HepG2 (cell line): ENCODE measurements at regions not wholly inside any gene's neighbourhood (a gene's known extent, or its start where the extent isn't known, plus 50 kb on each side); places are given as distances from the start of the nearest gene placed in this dataset.

Source experiments
- ATAC-seq: fragments of 200-7000 bp; cut with Tn5 transposase; 3 replicates; pipeline ENCODE4 v1.9.1; 2020; ENCODE audit warnings: mild to moderate bottlenecking, moderate library complexity
- BruUV-seq: library from RNA; stranded (reverse); fragments of 400-500 nt; replicated peaks from 2 replicates; lab custom pipeline; 2021; lab: Mats Ljungman, UMichigan
- CTCF ChIA-PET: fragments of 300-600 bp; formaldehyde crosslinking; extraction: SDS; loops from one replicate; lab custom pipeline; 2021; ENCODE audit warnings: low total read pairs, inconsistent platforms, low intra/inter-chr PET ratio; lab: Yijun Ruan, JAX
- POLR2A ChIA-PET: fragments of 350-600 bp; sonication (Branson Sonifier 250); formaldehyde crosslinking; loops from one replicate; lab custom pipeline; 2020; ENCODE audit warnings: antibody characterized with exemption, inconsistent platforms; lab: Yijun Ruan, JAX
- DNase-seq: peaks from one replicate; pipeline ENCODE4 v3.0.0-alpha.2; 2015; ENCODE audit warnings: low spot score
- FAIRE-seq: peaks from 3 replicates; lab custom pipeline; 2011; peaks lifted over from hg19 to GRCh38; lab: Jason Lieb, UNC
- H2AFZ ChIP-seq: one replicate; pipeline ENCODE4 v1.6.1; 2011; ENCODE audit warnings: low read length, inconsistent platforms
- H3K27ac ChIP-seq: fragments of 300-600 bp; 3 replicates; pipeline ENCODE4 v1.8.0; 2011; ENCODE audit warnings: mixed run types, mild to moderate bottlenecking, mixed read lengths, low read length, inconsistent platforms; ENCODE audit not compliant: insufficient read depth; ENCODE audit errors: extremely low read length
- H3K27me3 ChIP-seq, 2 experiments: fragments of 200-600 bp in 1 of 2; 2 replicates in 1 of 2; 3 replicates in 1 of 2; pipeline versions ENCODE4 v1.6.0 to v1.8.0; 2011; ENCODE audit warnings: low read length in 2 of 2, mild to moderate bottlenecking in 2 of 2, moderate library complexity in 2 of 2, inconsistent platforms in 1 of 2; ENCODE audit not compliant: insufficient read depth in 2 of 2, control insufficient read depth in 1 of 2
- H3K36me3 ChIP-seq, 2 experiments: fragments of 200-600 bp in 1 of 2; replicated peaks in 1 of 2; 2 replicates in 1 of 2; 3 replicates in 1 of 2; pipeline versions ENCODE4 v1.5.1 to v1.8.0; 2011; ENCODE audit warnings: low read length in 2 of 2, inconsistent platforms in 1 of 2; ENCODE audit not compliant: insufficient read depth in 2 of 2, control insufficient read depth in 1 of 2
- H3K4me1 ChIP-seq: 2 replicates; pipeline ENCODE4 v1.5.1; 2012; ENCODE audit warnings: low read length, inconsistent platforms; ENCODE audit not compliant: insufficient read depth
- H3K4me2 ChIP-seq: 2 replicates; pipeline ENCODE4 v1.6.0; 2011; ENCODE audit warnings: low read depth, low read length, inconsistent platforms
- H3K4me3 ChIP-seq, 3 experiments: fragments of 200-600 bp in 1 of 3; sonication (generic), shearing (Covaris generic) in 1 of 3; replicated peaks in 1 of 3; 2 replicates each; pipeline ENCODE4 v1.5.1; 2011 to 2016; ENCODE audit warnings: low read length in 3 of 3, inconsistent platforms in 2 of 3, low read depth in 2 of 3, mild to moderate bottlenecking in 2 of 3, control low read depth in 1 of 3, mixed read lengths in 1 of 3; ENCODE audit not compliant: insufficient read depth in 1 of 3
- H3K79me2 ChIP-seq: one replicate; pipeline ENCODE4 v1.6.1; 2011; ENCODE audit warnings: low read length, inconsistent platforms; ENCODE audit not compliant: insufficient read depth
- H3K9ac ChIP-seq: 2 replicates; pipeline ENCODE4 v1.6.0; 2011; ENCODE audit warnings: mild to moderate bottlenecking, low read depth, low read length, inconsistent platforms; ENCODE audit not compliant: insufficient read depth
- H3K9me3 ChIP-seq: 2 replicates; pipeline ENCODE4 v1.5.1; 2012; ENCODE audit warnings: mild to moderate bottlenecking, low read length
- H4K20me1 ChIP-seq: 2 replicates; pipeline ENCODE4 v1.6.0; 2011; ENCODE audit warnings: inconsistent platforms, mild to moderate bottlenecking, low read length, moderate library complexity; ENCODE audit not compliant: insufficient read depth
- CREB1 ChIP-seq, 2 experiments: fragments of 450-650 bp in 1 of 2; IDR thresholded peaks; 2 replicates each; pipeline ENCODE4 v1.6.1; 2016 to 2017; ENCODE audit warnings: control low read depth in 1 of 2, mild to moderate bottlenecking in 1 of 2, missing compliant biosample characterization in 1 of 2, missing genetic modification characterization in 1 of 2
- ELF3 ChIP-seq: IDR thresholded peaks from 2 replicates; pipeline ENCODE4 v1.6.1; 2016; ENCODE audit warnings: missing genetic modification reagents, missing compliant biosample characterization
- FOXA3 ChIP-seq: IDR thresholded peaks from 2 replicates; pipeline ENCODE4 v1.6.1; 2016; ENCODE audit warnings: missing genetic modification reagents, missing compliant biosample characterization
- HMGA1 ChIP-seq: sonication (generic); formaldehyde crosslinking; conservative IDR thresholded peaks from 2 replicates; pipeline ENCODE4 v1.4.0; 2020; ENCODE audit warnings: missing genetic modification reagents
- SRY ChIP-seq: sonication (generic); formaldehyde crosslinking; IDR thresholded peaks from 2 replicates; pipeline ENCODE4 v1.8.0; 2022; ENCODE audit warnings: mild to moderate bottlenecking, missing genetic modification reagents
- STAT5B ChIP-seq: sonication (generic); formaldehyde crosslinking; IDR thresholded peaks from 2 replicates; pipeline ENCODE4 v1.4.0; 2020; ENCODE audit warnings: missing genetic modification reagents
- ZBTB2 ChIP-seq: sonication (generic); formaldehyde crosslinking; IDR thresholded peaks from 2 replicates; pipeline ENCODE4 v1.8.0; 2022; ENCODE audit warnings: low read depth, missing genetic modification reagents
- ZNF749 ChIP-seq: sonication (generic); formaldehyde crosslinking; IDR thresholded peaks from 2 replicates; pipeline ENCODE4 v1.8.0; 2022; ENCODE audit warnings: mild to moderate bottlenecking, missing genetic modification reagents, moderate library complexity, borderline replicate concordance
- WGBS: methylation state at CpG from one replicate; pipeline ENCODE4 v1.1.6; 2017; ENCODE audit warnings: low lambda C conversion rate; 5-methylcytosine and 5-hydroxymethylcytosine counted together
- in situ Hi-C: cut with HindIII; loops from 2 replicates; pipeline ENCODE4 v1.10.0; 2017; ENCODE audit warnings: low pct_unique_long_range_greater_than_20kb; ENCODE audit not compliant: extremely low pct_ligation_motif_present
- intact Hi-C: fragments of 100-400 bp; cut with micrococcal nuclease; formaldehyde crosslinking; loops from one replicate; pipeline ENCODE4 v1.10.0; 2022; ENCODE audit not compliant: unreplicated experiment

GRCh38 chr1:195590649-195591048 lies 1017.6 kb downstream of the KCNT2 start:
- Histone ChIP-seq H4K20me1 (no peaks in the 10 kb centered on the region), H3K27ac (no peak overlapping the region), H3K4me1 (no peaks in the 10 kb centered on the region), H3K9ac (no peak overlapping the region), H3K79me2 (no peaks in the 10 kb centered on the region), H3K9me3 (no peaks in the 10 kb centered on the region), H3K4me3 (no peak overlapping the region), H3K36me3 (no peaks in the 10 kb centered on the region), H3K27me3 (no peaks in the 10 kb centered on the region), H2AFZ (no peak overlapping the region), H3K4me2 (no peak overlapping the region)
- FAIRE-seq (no peak), DNase-seq (no peak), ATAC-seq (no peak)
- in situ Hi-C loops = no loop called here
- no TSS peak for BruUV-seq
- ChIA-PET CTCF (no interaction called here), POLR2A (no interaction called here)
- intact Hi-C loops = no loop called here
- no peak for TF ChIP-seq ELF3 (CRISPR knock-in tag)
- under 1% methylated on average over 3 of the region's 3 CpGs for WGBS

GRCh38 chr1:195584870-195585624 lies 1023.2 kb downstream of the KCNT2 start:
- Histone ChIP-seq H2AFZ (no peak overlapping the region), H3K9me3 (no peaks in the 10 kb centered on the region), H3K4me1 (no peaks in the 10 kb centered on the region), H3K36me3 (no peaks in the 10 kb centered on the region), H3K79me2 (no peaks in the 10 kb centered on the region), H3K27ac (no peak overlapping the region), H3K4me3 (no peak overlapping the region), H3K9ac (no peak overlapping the region), H3K4me2 (no peak overlapping the region), H3K27me3 (no peaks in the 10 kb centered on the region), H4K20me1 (no peaks in the 10 kb centered on the region)
- TF ChIP-seq STAT5B (CRISPR knock-in tag) (no peak), ZBTB2 (CRISPR knock-in tag) (no peak), ZNF749 (CRISPR knock-in tag) (no peak), SRY (CRISPR knock-in tag) (no peak), CREB1 (IDR thresholded peaks at IDR 0.05) (no peak), CREB1 (CRISPR knock-in tag; IDR thresholded peaks at IDR 0.05) (no peak), FOXA3 (CRISPR knock-in tag) (no peak), HMGA1 (no peak)
- 0% methylated on average over 2 of the region's 2 CpGs for WGBS
- FAIRE-seq = no peak
- CTCF ChIA-PET = no interaction called here
- in situ Hi-C loops = no loop called here
- BruUV-seq = no TSS peak
- intact Hi-C loops = no loop called here
- POLR2A ChIA-PET = no interaction called here
- ATAC-seq = peak; percentile 66
- no peak for DNase-seq
